Adipose tissue (tissue), 3 donors: ENCODE measurements at regions not wholly inside any gene's neighbourhood (a gene's known extent, or its start where the extent isn't known, plus 50 kb on each side); places are given as distances from the start of the nearest gene placed in this dataset.
"Not testable (repeated sequence)": the region's sequence is repeated elsewhere in the genome, so short reads cannot be mapped to it uniquely, and the experiment has no call there.

Experiments
- H3K27ac ChIP-seq: one replicate; pipeline ENCODE4 v1.5.1; 2013; ENCODE audit warnings: low read depth, low read length
- WGBS, 3 donors: extraction: QIAGEN DNeasy Blood & Tissue Kit; methylation state at CpG; one replicate each; pipeline ENCODE4 v1.1.7; 2013; 5-methylcytosine and 5-hydroxymethylcytosine counted together
- donor health status: healthy with polysubstance abuse.
- donor health status: Bipolar disorder and iron deficiency.
- donor health status: healthy.

DNA sequence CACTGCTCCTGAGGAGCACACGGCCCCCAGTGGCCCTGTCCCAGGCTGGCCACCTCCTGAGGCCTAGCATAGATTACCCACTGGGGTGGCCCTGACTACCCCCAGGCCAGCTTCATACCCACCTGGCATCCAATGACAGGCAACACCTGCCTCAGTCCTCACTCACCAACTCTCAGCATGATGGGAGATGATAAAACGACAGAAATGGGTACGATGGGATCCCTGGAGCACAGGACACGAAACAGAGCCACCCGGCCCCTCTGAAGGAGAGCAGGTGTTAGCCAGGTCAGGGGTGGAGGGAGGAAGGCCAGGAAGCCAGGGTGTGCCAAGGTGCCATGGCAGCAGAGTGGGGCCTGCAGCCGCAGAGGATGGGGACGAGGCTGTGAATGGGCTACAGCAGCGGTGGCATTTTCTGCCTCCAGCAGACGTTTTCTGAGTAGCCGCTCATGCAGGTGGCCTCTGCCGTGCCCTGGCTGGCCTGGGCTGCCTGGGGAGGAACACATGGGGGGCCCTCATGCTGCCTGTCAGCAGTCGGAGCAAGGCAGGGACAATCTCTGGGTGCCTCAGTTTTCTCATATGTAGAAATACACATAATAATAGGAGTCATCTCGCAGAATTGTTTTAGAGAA is 50.2 kb upstream of the FGF3 start:
- WGBS, 3 donors: 87 to 91% (median 91%) methylated on average over 13 of the region's 13 CpGs
- no peak overlapping the region for H3K27ac ChIP-seq

DNA sequence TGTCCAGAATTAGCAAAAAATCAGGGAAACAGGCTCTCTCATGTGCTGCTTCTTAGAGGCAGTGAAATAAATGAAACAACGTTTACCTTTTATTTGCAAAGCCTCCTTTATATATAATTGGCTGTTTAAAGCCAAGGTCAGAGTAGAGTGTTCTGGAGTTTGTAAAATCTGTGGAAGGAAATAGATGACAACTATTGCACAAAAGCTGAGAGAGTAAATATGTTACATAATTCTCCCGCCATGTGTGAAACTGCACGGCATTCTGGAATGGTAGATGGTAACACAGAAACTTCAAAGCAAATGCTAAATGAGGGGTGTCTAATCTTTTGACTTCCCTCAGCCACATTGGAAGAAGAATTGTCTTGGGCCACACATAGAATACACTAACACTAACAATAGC is 51.5 kb upstream of the FGF3 start:
- WGBS, 3 donors: 26 to 31% (median 30%) methylated on average over 3 of the region's 3 CpGs

DNA sequence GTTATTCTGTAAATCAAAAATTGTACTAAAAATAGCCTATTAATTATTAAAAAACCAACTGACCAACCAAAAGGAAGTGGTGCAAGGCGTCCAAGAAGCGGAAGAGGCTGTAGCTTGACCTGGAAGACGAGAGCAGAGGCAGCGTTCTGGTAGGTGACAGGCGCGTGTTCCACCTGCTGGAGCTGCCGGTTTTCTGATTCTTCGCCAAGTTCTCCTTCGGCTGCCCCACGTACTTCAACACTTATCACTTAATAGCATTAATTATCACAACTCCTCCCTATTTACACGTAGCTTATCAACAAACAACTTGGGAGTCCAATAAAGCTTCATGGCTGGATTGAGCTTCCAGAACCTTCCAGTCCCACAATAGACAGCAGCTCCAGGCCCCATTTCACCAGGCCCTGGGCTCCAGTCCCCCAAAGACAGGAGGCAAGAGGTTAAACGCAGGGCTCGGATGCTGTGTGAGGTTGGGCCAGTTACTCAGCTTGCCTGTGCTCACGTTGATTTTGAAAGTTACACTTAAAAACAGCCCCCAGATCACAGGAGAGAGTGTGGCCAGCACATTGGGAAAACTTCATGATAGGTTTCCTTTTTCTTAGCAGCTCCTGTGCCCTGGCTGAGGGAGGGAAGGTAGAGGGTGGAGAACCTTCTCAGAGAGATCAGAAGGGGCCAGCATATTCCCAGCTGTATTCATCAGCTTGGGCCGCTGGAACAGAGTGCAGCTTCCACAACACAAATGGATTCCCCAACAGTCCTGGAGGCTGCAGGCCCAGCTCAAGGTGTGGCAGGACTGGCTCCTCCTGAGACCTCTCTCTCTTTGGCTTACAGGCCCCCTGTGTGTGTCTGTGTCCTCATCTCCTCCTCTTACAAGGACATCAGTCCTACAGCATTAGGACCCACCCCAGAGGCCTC is 54.2 kb upstream of the FGF3 start:
- H3K27ac ChIP-seq: no peak overlapping the region
- 64 to 84% (median 72%) methylated on average over 15 of the region's 15 CpGs for WGBS, 3 donors

More for the DNA sequence above, 51.5 kb upstream of the FGF3 start:
- H3K27ac ChIP-seq: no peak overlapping the region

DNA sequence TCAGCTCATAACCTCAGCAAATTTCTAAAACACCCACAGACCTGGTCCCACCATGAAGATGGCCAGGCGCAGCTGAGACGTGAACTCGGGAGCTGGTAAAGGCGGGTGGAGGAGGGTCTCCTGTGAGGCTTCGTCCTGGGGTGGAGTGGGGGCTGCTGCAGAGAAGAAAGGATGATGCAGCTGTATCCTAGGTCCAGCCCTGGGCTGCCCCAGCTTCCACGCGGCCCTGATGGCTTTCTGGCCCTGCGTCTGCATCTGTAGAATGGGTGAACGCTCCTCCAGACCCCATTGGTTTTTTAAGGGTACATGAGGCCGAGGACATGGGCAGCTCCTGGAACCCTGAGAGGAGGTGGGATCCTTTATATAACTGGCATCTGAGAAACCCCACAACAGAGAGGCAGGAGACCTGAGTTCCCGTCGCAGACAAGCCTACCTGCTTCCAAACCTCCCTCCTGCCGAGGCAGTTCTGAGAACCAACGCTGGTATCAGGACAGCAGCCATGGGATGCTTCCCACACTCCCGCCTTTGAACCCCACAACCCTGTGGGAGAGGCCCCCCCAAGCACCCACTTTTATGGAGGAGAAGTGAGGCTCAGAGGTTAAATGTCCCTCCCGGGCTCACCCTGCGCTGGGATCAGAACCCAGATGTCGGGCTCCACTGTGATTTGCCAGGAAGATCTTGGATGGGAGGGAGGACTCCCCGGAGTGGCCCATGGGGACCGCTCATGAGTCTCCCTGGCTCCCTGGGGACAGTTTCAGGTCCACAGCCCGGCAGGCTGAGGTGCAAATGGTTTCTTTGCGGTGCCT is 55.2 kb upstream of the FGF3 start:
- WGBS, 3 donors: 74 to 87% (median 85%) methylated on average over 22 of the region's 22 CpGs
- H3K27ac ChIP-seq: no peak overlapping the region

DNA sequence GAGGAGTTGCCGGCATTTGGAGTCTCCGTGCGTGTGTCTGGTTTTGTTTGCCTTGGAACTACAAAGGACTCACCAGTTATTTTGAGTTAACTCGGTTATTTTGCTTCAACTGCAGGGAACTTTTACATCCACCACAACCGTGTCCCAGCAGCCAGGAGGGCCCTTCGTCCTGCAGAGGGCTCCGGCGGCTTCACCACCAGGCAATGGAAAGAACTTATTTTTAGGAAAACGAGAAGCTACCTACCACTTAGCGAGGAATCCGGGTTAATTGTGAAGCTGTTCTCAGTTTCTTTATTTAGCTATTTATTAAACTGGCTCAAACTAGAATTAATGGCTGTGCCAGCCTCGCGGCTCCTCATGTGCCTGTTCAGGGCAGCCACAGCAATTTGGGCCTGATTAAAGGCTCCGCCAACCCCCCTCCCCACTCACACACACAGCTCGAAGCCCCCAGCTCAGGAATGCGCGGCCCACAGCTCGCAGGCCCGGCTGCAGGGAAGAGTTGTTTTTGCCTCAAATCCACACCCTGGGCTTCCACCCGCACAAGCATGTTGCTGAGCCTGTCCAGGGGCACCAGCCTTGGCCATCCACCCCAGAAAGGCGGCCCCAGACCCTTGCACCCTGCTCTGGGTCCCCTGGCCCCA is 55.9 kb upstream of the FGF3 start:
- 32 to 59% (median 57%) methylated on average over 21 of the region's 21 CpGs for WGBS, 3 donors

DNA sequence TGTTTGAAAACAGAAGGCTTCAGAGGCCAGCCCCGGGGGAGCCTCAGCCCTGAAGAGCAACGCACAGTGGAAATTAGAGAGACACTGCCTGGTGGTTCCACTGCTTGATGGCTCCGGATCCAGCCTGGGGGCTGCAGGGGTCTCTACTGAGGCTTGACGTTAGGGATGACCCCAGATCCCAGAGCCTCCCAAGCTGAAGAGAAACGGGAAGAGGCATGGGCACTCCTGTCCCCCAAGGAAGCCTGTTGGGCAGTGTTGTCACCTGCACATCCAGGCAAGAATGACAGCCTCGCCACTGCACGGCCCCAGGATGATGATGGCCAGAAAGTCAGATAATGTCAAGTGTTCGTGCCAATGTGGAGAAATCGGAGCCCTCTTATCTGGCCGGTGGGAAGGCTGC is 56.8 kb upstream of the FGF3 start:
- H3K27ac ChIP-seq: no peak overlapping the region
- WGBS, 3 donors: 85 to 90% (median 90%) methylated on average over 10 of the region's 10 CpGs

More for the DNA sequence above, 55.9 kb upstream of the FGF3 start:
- no peak overlapping the region for H3K27ac ChIP-seq

DNA sequence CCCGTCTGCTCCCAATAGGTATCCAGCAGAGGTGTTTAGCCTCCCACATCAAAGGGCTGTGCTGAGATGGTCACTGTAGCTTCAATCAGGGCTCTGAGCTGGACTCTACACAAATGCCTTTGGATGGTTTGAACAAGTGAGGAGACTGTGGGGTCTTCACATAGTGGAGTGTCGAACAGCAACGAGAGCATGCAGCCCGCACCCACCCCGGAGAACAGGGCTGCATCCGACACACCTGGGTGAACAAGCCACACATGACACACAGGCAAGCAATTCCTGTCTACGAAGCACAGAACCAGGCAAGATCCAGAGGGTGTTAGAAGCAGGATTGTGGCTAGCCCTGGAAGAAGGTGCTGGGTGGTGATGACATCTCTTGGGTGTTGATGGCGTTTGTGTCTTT is 58.0 kb upstream of the FGF3 start:
- no peak overlapping the region for H3K27ac ChIP-seq
- 77 to 89% (median 87%) methylated on average over 8 of the region's 8 CpGs for WGBS, 3 donors

DNA sequence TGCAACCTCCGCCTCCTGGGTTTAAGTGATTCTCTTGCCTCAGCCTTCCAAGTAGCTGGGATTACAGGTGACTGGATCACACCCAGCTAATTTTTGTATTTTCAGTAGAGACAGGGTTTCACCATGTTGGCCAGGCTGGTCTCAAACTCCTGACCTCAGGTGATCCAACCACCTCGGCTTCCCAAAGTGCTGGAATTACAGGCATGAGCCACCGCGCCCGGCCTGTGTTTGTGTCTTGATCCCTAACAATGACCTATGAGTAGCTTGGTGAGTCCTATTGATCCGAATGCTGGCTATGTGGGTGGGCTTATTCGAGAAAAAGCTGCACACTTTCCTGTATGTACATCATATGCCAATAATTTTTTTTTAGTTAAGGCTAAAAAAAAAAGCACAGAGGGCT is 58.5 kb upstream of the FGF3 start:
- H3K27ac ChIP-seq: not testable (repeated sequence)
- 82 to 91% (median 90%) methylated on average over 7 of the region's 7 CpGs for WGBS, 3 donors

DNA sequence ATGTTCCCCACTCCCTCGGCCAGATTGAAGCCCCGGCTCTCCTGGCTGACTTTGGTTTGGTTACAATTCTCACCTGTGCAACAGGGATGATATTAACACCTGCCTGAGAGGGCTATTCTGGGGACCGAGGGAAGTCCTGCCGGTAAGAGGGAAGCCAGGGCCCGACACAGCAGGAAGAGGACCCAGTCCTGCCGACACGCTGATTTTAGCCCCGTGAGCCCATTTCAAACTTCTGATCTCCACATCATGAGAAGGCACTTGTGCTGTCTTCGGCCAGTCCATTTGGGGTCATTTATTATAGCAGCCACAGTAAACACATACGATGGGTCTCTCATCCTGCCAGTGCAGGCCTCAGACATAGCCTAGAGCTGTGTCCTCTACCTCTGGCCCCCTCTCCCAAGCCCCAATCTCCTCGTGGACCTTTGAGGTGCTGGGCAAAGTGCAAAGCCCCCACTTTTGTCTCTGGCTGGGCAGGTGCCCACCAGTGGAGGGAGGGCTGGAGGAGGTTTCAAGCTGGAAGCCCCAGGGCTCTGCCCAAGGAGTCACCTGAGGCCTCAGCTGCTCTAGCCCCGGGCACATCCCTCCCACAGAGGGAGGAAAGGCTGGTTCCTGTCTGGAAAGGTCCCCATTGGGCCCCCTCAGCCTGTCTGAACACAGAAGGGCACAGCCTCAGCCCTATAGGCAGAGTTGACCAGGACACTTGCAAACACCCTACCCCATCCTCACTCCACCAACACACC is 59.1 kb upstream of the FGF3 start:
- no peak overlapping the region for H3K27ac ChIP-seq
- WGBS, 3 donors: 79 to 84% (median 80%) methylated on average over 12 of the region's 12 CpGs

DNA sequence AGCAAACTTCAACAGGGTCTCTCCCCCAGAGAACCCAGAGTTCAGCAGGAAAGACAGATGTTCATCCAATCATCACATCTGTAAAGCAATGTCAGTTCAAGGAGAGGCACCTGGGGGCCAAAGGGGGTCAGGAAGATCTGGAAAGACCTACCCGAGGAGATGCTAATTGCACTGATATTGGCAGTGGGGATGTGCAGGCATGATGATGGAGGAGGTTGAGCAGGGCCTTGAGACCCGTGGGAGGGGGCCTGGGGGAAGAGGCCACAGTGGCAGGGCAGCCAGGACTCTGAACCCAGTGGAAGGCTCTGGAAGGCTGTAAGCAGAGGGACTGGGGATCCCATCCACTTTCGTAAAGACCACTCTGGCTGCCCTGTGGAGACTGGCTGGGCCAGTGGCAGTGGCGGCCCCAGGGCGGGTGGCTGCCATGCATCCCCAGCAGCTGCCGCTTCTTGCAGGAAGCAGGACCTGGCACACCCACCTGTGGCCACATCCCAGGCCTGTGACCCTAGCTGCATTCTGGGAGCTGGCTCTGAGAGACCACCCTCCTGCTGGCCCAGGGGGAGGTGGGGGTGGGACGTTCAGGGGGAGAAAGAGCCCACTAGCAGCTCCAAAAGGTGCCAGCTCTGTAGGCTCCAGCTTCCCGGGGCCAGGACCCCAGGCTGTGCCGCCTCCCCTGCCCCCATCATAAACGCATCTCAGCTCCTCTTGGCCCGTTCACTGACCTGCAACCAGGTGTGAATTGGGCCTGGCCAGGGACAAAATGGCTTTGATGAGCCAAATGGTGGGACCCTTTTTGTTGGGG is 59.9 kb upstream of the FGF3 start:
- H3K27ac ChIP-seq: no peak overlapping the region
- WGBS, 3 donors: 65 to 70% (median 68%) methylated on average over 10 to 11 of the region's 11 CpGs

DNA sequence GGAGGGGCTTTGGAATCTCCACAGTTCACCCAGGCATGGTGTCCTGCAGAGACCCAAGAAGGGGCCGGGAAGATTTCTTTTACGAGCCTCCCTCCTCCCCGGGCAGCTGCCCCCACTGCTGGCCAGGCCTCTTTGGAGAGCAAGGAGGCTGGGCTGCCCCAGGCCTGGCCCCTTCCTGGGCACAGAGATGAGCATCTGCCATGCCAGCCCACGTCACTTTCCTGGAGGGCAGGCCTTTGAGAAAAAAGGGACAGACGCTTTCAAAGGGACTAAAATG is 60.5 kb upstream of the FGF3 start:
- WGBS, 3 donors: 55 to 70% (median 63%) methylated on average over 5 of the region's 5 CpGs
- no peak overlapping the region for H3K27ac ChIP-seq

DNA sequence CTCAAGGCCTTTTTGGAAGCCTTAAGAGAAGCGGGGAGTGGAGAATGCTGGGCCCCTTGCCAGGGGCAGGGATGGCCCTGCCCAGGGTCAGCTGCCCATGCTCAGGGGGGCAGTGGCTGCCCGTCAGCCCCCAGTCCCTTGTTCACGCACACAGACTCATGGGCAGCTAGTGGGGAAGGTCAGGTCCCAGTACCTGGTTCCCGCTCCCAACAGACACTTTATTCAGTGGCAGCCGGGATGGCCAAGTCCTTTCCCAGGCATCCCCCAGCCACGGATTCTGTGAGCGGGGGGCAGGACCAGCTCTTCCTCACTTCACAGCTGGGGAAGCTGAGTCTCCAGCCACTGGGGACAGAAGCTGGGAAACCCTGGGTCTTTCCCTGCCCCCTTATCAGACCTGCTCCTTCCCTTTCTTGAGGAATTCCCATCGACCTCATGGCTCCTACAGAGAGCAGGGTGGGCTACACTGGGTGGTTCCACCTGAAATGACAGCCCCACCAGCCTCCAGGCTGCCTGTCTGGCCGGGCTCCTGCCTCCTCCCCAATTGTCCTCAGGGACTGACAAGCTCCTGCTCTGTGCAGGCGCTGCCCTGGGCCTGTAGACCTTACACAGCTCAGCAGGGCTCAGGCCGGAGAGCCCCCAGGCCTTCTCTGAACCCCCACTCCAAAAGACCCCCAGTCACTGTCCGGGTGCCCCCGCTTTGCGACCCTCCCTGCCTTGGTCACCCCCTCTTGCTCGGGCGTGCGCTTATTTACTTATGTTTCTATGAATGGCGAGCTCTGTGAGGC is 61.0 kb upstream of the FGF3 start:
- no peak overlapping the region for H3K27ac ChIP-seq
- 75 to 82% (median 76%) methylated on average over 18 of the region's 18 CpGs for WGBS, 3 donors

DNA sequence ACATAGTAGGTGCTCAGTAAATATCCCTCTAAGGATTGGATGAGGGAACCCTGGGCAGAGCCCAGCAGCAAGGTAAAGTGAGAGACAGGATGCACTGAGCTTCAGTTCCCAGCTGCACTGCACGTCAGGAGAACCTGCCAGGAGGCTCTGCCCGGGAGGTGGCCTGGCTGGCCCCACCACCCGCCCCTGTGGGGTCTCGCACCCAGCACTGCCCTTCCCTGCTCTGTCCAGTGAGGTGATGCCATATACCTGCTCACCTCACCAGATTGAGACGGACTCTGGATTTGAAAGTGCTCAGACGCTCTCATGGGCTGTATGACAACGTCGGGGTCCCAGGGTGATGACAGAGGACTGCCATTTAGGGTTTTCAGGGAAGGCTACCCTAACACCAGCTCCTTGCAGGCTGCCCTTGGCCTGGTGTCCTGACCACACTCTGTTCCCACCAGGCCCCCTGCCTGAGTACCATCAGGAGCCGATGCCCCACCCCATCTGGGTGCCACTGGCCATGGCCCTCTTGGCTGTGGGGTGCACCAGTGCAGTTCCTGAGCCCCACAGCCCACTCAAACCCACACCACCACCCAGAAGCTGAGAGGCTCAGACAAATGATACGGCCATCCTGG is 61.7 kb upstream of the FGF3 start:
- 85 to 89% (median 85%) methylated on average over 10 of the region's 10 CpGs for WGBS, 3 donors
- no peak overlapping the region for H3K27ac ChIP-seq

DNA sequence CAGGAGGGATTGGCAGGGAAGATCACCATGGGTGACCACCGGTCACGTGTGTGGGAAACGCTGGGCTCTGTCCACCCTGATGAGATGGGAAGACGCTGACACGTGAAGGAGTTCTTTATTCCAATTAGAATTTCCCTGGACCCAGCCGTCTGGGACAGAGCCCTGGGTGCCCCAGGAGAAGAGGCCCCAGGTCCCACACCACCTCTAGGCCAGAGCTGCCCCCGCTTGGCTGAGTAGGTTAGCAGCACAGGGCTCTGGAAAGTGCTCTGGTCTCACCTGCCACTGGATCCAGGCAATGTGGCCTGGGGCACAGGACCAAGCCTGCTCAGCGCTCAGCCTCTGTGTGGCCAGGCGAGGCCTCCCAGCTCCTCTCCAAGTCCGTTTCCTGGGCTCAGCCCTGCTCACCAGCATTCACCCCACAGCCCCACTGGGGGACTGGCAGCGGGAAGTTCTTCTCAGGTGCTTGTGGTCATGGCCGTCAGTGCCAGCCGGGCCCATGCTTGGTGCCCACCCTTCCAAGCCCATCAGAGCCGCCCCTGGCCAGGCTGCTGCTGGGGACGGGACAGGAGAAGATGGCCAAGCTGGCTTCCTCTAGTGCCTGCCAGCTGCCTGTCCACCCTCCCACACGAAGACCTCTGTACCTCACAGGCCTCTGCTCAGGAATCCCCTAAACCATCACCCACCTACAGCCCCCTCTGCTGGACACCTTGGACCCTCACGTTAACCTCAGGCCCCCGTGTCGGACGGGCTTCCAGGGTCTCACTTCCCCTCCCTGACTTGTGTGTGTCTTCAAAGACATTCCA is 62.5 kb upstream of the FGF3 start:
- WGBS, 3 donors: 69 to 77% (median 72%) methylated on average over 20 of the region's 20 CpGs

DNA sequence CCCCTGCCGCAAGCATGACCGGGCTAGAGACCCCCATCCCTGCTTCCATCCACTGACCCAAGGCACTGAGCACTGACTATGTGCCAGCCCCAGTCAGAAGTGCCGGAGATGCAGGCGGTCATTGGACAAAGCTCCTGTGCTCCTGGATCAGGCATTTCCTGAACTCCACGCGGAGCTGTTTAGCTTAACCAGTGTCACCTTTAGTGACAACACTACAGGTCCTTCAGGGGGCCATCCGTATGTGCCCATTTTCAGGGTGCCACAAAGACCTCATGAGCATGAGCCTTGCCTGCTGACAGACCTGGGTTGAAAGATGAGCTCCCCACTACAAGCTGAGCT is 63.0 kb upstream of the FGF3 start:
- WGBS, 3 donors: 82 to 92% (median 89%) methylated on average over 7 of the region's 7 CpGs
- H3K27ac ChIP-seq: no peak overlapping the region

More for the DNA sequence above, 62.5 kb upstream of the FGF3 start:
- no peak overlapping the region for H3K27ac ChIP-seq
